Breast epithelium (tissue), 3 donors: ENCODE measurements at regions not wholly inside any gene's neighbourhood (a gene's known extent, or its start where the extent isn't known, plus 50 kb on each side); places are given as distances from the start of the nearest gene placed in this dataset.

Experiments
- POLR2AphosphoS5 ChIP-seq, 3 donors: sonication (generic); formaldehyde crosslinking; IDR thresholded peaks; one replicate each; pipeline ENCODE4 v1.6.1; 2017; ENCODE audit warnings: antibody characterized with exemption in 3 of 3
- TF ChIP-seq, protein P1 (sequence below), 3 donors: fragments of 450-650 bp; IDR thresholded peaks; one replicate each; pipeline ENCODE4 v1.5.1; 2016 to 2017; ENCODE audit warnings: antibody characterized with exemption in 3 of 3, mild to moderate bottlenecking in 3 of 3, moderate library complexity in 3 of 3

DNA sequence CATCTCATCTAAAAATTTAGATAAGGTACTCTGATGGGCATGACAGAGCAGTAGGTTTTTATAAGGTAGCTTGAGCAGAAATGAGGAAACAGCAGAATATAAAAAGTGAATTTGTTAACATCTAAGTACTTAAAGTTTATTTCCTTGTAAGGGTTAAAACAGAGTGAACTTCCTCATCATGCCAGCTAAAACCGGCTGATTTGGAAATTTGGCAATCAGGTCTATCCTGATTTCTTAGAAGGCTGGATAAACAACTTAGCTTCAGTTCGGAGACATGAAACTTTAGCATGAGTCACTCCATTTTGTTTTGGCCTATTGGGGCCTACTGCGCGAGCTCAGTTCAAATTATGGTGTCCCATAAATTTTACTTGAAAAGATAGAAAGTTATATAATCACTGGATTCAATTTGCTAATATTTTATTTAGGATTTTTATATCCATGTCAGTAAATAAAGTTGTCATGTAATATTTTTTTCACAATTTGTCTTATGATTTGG, 241.6 kb upstream of the RORB start:
- TF ChIP-seq, protein P1, sequence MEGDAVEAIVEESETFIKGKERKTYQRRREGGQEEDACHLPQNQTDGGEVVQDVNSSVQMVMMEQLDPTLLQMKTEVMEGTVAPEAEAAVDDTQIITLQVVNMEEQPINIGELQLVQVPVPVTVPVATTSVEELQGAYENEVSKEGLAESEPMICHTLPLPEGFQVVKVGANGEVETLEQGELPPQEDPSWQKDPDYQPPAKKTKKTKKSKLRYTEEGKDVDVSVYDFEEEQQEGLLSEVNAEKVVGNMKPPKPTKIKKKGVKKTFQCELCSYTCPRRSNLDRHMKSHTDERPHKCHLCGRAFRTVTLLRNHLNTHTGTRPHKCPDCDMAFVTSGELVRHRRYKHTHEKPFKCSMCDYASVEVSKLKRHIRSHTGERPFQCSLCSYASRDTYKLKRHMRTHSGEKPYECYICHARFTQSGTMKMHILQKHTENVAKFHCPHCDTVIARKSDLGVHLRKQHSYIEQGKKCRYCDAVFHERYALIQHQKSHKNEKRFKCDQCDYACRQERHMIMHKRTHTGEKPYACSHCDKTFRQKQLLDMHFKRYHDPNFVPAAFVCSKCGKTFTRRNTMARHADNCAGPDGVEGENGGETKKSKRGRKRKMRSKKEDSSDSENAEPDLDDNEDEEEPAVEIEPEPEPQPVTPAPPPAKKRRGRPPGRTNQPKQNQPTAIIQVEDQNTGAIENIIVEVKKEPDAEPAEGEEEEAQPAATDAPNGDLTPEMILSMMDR (IDR thresholded peaks at IDR 0.05), result no peak
- TF ChIP-seq POLR2AphosphoS5 (IDR thresholded peaks at IDR 0.05), result no peak
